Peyer's patch (tissue), 4 donors: ENCODE measurements at regions not wholly inside any gene's neighbourhood (a gene's known extent, or its start where the extent isn't known, plus 50 kb on each side); places are given as distances from the start of the nearest gene placed in this dataset.

Experiments used
- DNase-seq, 3 donors: peaks; one replicate each; pipeline ENCODE4 v3.0.0-alpha.2; 2017 to 2019
- H3K27ac ChIP-seq, 4 donors: fragments of 200-600 bp; sonication (generic); one replicate each; pipeline ENCODE4 v1.5.1; 2016 to 2019
- H3K27me3 ChIP-seq, 2 donors: fragments of 200-600 bp; sonication (generic); one replicate each; pipeline ENCODE4 v1.5.1; 2019
- H3K36me3 ChIP-seq, 3 donors: fragments of 200-600 bp; sonication (generic); one replicate each; pipeline ENCODE4 v1.5.1; 2016 to 2019
- H3K4me1 ChIP-seq, 4 donors: fragments of 200-600 bp; sonication (generic); one replicate each; pipeline ENCODE4 v1.5.1; 2016 to 2019
- H3K4me3 ChIP-seq, 4 donors: fragments of 200-600 bp; sonication (generic); 1 replicate in 3 of 4; 2 replicates in 1 of 4; pipeline ENCODE4 v1.5.1; 2016 to 2019; ENCODE audit warnings: mild to moderate bottlenecking in 1 of 4
- H3K9me3 ChIP-seq, 4 donors: fragments of 200-600 bp; sonication (generic); one replicate each; pipeline ENCODE4 v1.5.1; 2016 to 2019; ENCODE audit warnings: mild to moderate bottlenecking in 1 of 4
- CTCF ChIP-seq, 6 experiments: fragments of 450-650 bp in 4 of 6; fragments of 200-600 bp in 2 of 6; sonication (generic) in 1 of 6; IDR thresholded peaks; one replicate each; pipeline ENCODE4 v1.5.1; 2017 to 2019; ENCODE audit warnings: antibody characterized with exemption in 6 of 6, mild to moderate bottlenecking in 3 of 6, moderate library complexity in 1 of 6
- POLR2A ChIP-seq, 2 donors: fragments of 450-650 bp; IDR thresholded peaks; one replicate each; pipeline ENCODE4 v1.5.1; 2017; ENCODE audit warnings: antibody characterized with exemption in 2 of 2, mild to moderate bottlenecking in 2 of 2, moderate library complexity in 2 of 2

DNA sequence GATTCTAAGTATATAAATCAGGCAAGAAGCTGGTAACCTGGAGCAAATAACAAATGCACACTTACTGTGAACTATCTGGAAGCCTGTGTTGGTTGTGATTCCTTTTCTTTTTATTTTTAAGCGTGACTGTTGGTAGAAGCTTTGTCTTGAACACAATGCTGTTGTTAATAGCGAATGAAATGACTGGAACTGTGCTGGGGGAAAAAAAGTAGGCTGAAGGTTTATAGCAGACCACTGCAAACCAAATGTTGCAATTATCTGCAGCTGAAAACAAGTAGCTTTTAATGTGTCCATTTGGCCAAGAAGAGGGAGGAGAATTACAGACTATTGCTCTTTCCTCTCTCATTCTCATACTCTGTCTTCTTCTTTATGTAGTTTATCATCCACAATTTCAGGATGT is 184.5 kb upstream of the DNAJC19 start:
- no peaks in the 10 kb centered on the region for H3K36me3 ChIP-seq
- no peaks in the 10 kb centered on the region for H3K9me3 ChIP-seq
- no peak overlapping the region for H3K4me3 ChIP-seq
- H3K27me3 ChIP-seq: no peaks in the 10 kb centered on the region
- TF ChIP-seq POLR2A (IDR thresholded peaks at IDR 0.05): no peak
- TF ChIP-seq CTCF (IDR thresholded peaks at IDR 0.05): no peak
- DNase-seq: no peak
- H3K27ac ChIP-seq: no peak overlapping the region
- H3K4me1 ChIP-seq: no peaks in the 10 kb centered on the region

DNA sequence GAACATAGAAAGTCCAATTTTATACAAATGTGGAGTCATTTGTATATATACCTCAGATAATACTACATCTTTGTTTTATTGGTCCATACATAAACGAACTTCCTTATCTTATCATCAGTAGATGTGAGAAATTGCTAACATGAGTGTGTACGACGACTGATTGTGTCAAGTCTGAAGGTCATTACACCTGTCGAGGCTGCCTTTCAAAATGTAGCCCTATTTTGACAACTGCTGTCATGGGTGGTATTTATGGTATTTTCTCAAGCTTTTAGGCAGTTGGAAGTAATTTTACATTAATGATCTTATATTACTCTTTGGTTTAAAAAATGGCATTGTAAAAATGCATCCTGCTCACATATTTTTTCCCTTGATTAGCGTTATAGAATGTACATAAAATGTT is 183.7 kb upstream of the DNAJC19 start:
- TF ChIP-seq CTCF (IDR thresholded peaks at IDR 0.05) (no peak), POLR2A (IDR thresholded peaks at IDR 0.05) (no peak)
- no peak overlapping the region for H3K27ac ChIP-seq
- H3K36me3 ChIP-seq: no peaks in the 10 kb centered on the region
- no peak overlapping the region for H3K4me3 ChIP-seq
- no peaks in the 10 kb centered on the region for H3K27me3 ChIP-seq
- H3K4me1 ChIP-seq: no peaks in the 10 kb centered on the region
- no peaks in the 10 kb centered on the region for H3K9me3 ChIP-seq
- no peak for DNase-seq

DNA sequence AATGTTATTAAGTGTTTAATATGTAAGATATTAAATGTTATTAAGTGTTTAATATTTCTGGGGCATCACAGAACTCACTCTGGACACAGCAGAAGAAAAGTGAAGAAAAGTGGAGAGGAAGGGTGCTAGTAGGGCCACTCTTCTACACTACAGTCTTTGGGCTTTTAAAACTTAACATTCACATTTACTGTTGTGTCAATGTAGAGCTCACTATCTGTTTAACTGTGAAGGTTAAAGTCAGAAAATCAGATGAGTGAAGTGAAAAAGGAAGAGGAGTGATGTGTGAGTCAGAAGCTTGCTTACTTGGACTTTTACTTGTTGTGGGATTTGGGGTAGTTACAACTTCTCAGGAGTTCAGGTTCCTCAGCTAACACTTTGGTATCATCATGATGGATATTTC is 145.3 kb upstream of the DNAJC19 start:
- DNase-seq: no peak
- Histone ChIP-seq H3K36me3 (no peaks in the 10 kb centered on the region), H3K4me3 (no peak overlapping the region), H3K27me3 (no peaks in the 10 kb centered on the region), H3K9me3 (no peaks in the 10 kb centered on the region), H3K4me1 (no peaks in the 10 kb centered on the region), H3K27ac (no peak overlapping the region)
- TF ChIP-seq POLR2A (IDR thresholded peaks at IDR 0.05) (no peak), CTCF (IDR thresholded peaks at IDR 0.05) (no peak)

GRCh38 chr3:181133832-181134231 is 144.3 kb upstream of the DNAJC19 start:
- Histone ChIP-seq H3K4me3 (no peak overlapping the region), H3K27ac (no peak overlapping the region), H3K4me1 (no peaks in the 10 kb centered on the region), H3K9me3 (no peaks in the 10 kb centered on the region), H3K27me3 (no peaks in the 10 kb centered on the region), H3K36me3 (no peaks in the 10 kb centered on the region)
- no peak for DNase-seq
- TF ChIP-seq POLR2A (IDR thresholded peaks at IDR 0.05) (no peak), CTCF (IDR thresholded peaks at IDR 0.05) (no peak)

DNA sequence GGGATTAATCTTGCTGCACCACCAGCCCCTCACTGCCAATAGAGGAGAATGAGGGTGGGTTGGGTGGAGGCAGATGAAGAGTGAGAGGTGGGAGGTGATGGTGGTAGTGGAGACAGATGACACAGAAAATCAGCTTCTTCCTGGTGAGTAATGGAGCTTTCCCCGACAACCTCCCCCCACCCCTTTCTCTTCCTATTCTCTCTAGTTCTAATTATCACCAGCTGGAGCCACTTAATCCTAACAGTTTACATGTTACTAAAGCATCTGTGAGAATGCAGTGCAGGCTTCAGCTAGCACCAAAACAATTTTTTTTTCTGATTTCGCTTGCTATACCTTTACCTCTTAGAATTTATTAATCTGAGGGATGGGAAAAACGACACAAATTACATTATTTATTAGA is 116.1 kb upstream of the DNAJC19 start:
- Histone ChIP-seq H3K27ac (no peak overlapping the region), H3K4me3 (no peak overlapping the region), H3K9me3 (no peaks in the 10 kb centered on the region), H3K27me3 (no peaks in the 10 kb centered on the region), H3K4me1 (no peaks in the 10 kb centered on the region), H3K36me3 (no peaks in the 10 kb centered on the region)
- no peak for DNase-seq
- TF ChIP-seq POLR2A (IDR thresholded peaks at IDR 0.05) (no peak), CTCF (IDR thresholded peaks at IDR 0.05) (no peak)

GRCh38 chr3:181103605-181104004 is 114.1 kb upstream of the DNAJC19 start:
- TF ChIP-seq POLR2A (IDR thresholded peaks at IDR 0.05) (no peak), CTCF (IDR thresholded peaks at IDR 0.05) (no peak)
- Histone ChIP-seq H3K9me3 (no peaks in the 10 kb centered on the region), H3K36me3 (no peaks in the 10 kb centered on the region), H3K4me1 (no peaks in the 10 kb centered on the region), H3K27me3 (no peaks in the 10 kb centered on the region), H3K27ac (no peak overlapping the region), H3K4me3 (no peak overlapping the region)
- no peak for DNase-seq
